HG03025 (cell line): ENCODE measurements at regions not wholly inside any gene's neighbourhood (a gene's known extent, or its start where the extent isn't known, plus 50 kb on each side); places are given as distances from the start of the nearest gene placed in this dataset.

Source experiments
- ATAC-seq: cut with Tn5 transposase; IDR thresholded peaks from one replicate; pipeline ENCODE4 v1.9.1; 2021; ENCODE audit warnings: mild to moderate bottlenecking, moderate library complexity; ENCODE audit not compliant: unreplicated experiment, low FRiP score

- ATAC-seq, result no peak
Observed at GRCh38 chrX:96311366-96311765, 373.3 kb upstream of the DIAPH2 start.

DNA sequence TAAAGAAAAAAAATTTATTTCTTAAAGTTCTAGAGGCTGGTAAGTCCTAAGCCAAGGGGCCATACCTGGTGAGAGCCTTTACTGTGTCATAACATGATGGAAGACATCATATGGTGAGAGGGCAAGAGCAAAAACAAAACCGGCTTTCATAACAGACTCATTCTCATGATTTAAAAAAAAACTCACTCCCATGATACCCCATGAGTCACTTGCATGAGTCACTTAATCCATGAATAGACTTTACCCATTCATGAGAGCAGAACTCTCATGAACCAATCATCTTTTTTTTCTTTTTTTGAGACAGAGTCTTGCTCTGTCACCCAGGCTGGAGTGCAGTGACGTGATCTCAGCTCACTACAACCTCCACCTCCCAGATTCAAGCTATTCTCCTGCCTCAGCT lies 369.7 kb upstream of the DIAPH2 start:
- no peak for ATAC-seq

DNA sequence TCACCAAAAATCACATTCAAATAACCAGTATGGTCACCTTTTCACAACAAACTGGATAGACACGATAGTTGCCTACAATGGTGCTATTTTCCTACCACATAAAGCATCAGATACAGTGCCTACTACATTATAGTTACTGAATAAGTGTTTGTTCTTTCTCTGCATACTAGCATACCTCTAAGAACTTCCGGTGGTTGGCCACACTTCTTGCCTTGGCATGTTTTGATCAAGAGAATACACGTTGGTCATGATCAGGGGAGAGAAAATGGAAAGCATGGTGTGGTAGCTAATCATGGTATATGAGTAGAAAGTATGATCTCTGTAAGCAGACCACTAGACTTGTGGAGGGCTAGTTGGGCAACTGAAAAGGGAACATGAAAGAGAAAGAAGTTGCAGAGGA lies 322.8 kb upstream of the DIAPH2 start:
- ATAC-seq, result no peak

DNA sequence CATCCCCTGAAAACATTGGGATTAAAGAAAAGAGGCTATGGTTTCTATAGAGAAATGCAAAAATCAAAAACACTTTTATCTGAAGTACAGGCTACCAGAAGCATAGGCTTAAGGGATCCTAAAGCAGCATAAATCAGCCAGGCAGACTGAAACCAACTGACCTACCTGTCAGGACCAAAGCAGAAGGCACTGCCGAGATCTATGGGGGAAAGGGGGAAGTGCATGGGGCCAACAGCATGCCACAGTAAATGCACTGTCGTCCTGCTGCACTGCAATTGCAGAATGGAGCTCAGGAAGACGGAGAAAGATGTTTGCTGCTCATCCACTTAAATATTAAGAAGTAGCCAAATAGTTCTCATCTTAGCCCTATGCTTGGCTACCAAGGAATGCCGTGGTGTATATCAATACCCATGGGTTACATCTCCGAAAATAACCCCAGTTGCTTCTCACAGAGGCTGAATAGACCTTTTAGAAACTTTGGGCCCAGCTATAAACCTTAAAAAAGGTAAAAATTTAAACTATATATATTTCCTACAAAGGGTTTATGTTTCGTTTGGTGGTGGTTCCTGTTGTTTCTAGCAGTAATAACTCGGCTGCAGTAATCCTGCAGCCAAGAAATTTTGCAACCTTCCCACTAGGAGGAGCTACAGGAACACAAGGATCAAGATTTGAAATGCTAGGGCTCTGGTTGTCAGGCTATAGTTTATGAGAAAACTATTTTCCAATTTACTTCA lies 312.2 kb upstream of the DIAPH2 start:
- no peak for ATAC-seq

DNA sequence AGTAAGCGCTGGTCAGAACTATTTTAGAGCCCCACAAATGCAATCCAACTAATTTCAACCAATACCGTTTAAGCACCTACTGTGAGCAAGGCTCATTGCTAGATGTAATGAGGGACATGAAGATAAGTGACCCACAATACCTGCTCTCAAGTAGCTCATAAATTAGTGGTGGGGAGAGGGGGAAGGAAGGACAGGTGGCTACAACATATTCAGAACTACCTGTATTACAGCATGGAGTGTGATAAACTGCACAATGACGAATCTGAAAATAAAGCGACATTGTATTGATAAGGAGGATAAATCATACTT lies 311.6 kb upstream of the DIAPH2 start:
- no peak for ATAC-seq

GRCh38 chrX:96376266-96376665 lies 308.4 kb upstream of the DIAPH2 start:
- no peak for ATAC-seq

- no peak for ATAC-seq
Observed at GRCh38 chrX:96379951-96380350, 304.7 kb upstream of the DIAPH2 start.

DNA sequence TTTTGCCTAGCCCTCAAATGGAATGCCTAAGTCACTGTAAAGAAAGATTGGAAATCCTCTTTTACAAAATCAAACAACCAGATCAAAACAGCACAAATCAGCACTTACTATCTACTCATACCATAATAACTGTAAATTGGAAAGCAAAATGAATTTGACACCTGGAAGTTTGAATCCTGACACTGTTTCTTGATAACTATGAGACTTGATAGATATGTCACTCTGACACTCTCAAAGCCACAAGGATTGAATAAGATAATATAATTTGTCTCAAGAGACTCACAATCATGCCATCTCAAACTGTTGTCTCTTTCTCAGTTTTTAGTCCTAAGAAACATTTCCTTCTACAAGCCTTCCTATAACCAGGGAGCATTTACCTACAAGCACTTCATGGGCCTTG lies 302.6 kb upstream of the DIAPH2 start:
- no peak for ATAC-seq

DNA sequence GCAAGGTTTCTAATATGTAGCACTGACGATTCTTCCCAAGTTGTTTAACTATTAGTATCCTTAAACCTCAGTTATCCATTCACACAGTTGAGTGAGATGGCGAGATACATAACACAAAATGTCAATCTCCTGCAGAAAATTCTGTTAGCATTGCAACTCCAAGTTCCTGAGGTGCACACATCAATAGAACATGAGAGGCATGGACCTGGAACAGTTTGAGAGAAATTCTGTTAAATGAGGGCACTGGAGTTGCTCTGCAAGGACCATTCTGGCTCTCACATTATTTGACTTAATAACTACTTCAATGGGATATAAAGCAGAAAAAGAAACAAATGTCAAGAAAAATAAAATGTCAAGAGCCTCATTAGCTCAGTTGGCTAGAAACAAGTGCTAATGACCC lies 301.2 kb upstream of the DIAPH2 start:
- ATAC-seq, result no peak

GRCh38 chrX:96386325-96386724 lies 298.3 kb upstream of the DIAPH2 start:
- no peak for ATAC-seq

GRCh38 chrX:96386981-96387380 lies 297.7 kb upstream of the DIAPH2 start:
- no peak for ATAC-seq

GRCh38 chrX:96387801-96388200 lies 296.8 kb upstream of the DIAPH2 start:
- no peak for ATAC-seq

DNA sequence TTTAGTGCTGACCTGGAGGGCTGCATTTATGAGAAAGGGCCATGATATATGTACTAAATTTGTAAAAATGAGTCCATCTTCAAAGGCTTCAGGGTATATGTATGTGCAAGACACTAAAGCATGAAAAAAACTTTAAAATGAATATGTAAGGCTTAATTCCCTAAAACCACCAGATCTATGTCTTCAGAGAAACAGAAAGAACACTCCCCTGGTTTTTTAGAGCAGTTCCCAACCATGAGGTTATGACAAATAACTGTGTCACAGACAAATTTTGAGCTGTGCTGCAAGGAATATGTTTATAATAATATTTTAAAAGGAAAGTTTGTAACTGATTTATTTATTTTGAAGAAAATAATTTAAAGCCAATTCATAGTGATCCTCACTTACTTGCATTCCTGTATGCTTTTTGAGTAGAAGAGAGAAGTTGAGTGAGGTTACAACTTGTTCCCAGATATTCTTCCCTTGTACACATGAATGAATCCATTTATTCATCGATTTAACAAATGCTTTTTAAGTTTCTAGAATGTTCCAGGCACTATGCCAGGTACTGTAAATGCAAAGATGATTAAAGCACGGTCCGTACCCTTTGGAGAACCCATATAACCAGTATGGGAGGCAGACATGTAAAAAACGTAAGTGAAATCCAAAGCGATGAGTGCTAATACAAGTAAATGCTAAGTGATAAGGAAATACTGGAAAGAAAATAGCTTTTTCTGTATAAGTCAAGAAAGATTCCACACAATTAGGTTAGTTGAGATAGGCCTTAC lies 295.2 kb upstream of the DIAPH2 start:
- no peak for ATAC-seq

- no peak for ATAC-seq
Observed at GRCh38 chrX:96394598-96394997, 290.0 kb upstream of the DIAPH2 start.

DNA sequence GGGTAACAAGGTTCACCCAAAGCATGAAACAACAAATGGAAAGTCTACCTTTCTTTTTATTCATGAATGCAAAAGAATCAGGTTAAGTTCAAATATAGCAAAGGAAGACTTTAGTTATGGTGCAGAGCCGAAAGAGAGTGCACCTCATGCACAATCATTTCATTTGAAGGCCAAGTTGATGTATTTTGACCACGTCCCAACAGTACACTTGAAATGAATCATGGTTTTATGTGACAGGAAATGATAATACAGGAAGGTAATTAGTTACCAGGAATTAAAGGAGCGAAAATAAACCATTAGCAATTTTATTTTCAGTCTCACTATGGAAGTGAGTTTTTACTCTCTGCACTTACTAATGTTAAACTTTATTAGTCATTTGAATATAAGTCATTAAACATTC lies 281.2 kb upstream of the DIAPH2 start:
- no peak for ATAC-seq

DNA sequence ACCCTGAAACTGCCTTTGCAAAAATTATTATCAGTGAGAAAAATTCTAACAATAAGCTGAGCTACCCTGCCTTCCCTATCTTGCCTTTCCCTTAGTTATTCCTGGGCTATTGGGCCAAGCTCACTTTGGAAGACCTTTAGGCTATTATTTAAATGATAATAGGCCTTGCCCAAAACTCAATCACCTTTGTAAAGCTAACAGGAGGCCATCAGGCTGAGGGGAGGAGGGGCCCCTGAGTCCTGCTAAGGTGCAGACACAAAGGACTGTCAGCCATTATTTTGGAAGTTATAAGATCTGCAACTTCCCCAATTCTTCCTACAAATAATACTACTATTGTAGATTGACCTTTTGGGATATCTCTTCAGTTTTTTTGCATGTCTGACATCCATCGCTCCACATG lies 278.8 kb upstream of the DIAPH2 start:
- ATAC-seq, result no peak

GRCh38 chrX:96407072-96407471 lies 277.6 kb upstream of the DIAPH2 start:
- ATAC-seq, result no peak

- ATAC-seq, result no peak
Observed at GRCh38 chrX:96407501-96407900, 277.1 kb upstream of the DIAPH2 start.

DNA sequence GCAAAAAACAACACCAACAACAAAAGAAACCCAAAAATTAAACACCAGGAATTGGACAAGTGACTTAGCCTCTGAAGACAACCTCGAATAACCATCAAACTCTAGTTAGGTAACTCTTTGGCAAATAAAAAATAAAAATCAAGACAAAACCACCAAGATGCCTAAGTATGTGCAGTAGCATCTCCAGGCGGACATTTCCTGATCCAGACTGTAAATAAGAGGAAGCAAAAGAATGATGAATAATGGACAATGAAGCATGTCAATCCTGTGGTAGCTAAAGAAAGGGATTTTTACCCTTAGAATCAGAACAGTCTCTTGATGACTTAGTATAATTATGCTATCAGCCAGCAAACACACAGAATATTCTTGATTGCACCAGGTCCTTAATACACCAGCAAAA lies 276.7 kb upstream of the DIAPH2 start:
- ATAC-seq, result no peak

DNA sequence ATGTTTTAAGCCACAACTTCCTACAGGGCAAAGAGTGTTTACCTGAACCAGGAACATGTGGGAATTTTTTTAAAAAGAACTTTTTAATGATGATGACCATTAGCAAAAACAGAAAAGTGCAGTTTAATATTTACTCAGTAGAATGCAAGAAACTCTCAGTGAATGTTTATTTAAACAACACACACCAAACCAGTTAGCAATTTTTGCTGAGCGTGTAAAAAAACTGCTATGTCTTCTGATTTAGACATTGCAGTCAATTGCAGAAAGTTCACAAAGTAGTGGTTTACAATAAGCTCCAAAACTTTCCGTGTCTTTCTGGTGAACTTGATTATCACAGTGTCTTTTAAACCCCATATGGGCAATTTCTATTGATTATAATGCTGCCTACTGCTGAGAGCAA lies 273.7 kb upstream of the DIAPH2 start:
- ATAC-seq, result no peak

DNA sequence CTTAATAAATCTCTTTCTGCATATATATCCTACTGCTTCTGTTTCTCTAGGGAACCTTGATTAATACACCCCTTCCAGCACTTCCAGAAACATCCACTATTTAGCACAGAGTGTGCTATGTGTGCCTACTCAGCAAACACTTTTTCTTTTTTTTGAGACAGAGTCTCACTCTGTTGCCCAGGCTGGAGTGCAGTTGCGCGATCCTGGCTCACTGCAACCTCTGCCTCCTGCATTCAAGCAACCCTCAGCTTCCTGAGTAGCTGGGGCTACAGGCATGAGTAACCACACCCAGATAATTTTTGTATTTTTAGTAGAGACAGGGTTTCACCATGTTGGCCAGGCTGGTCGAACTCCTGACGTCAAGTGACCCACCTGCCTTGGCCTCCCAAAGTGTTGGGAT lies 266.9 kb upstream of the DIAPH2 start:
- no peak for ATAC-seq

- no peak for ATAC-seq
Observed at GRCh38 chrX:96424007-96424406, 260.6 kb upstream of the DIAPH2 start.
